HCT116 (cell line): ENCODE measurements at regions not wholly inside any gene's neighbourhood (a gene's known extent, or its start where the extent isn't known, plus 50 kb on each side); places are given as distances from the start of the nearest gene placed in this dataset.

Source experiments
- ATAC-seq: fragments of 200-7000 bp; cut with Tn5 transposase; 2 replicates; pipeline ENCODE4 v1.9.1; 2020; ENCODE audit warnings: mild to moderate bottlenecking, moderate library complexity
- BruUV-seq: library from RNA; stranded (reverse); fragments of 400-500 nt; replicated peaks from 2 replicates; lab custom pipeline; 2021; lab: Mats Ljungman, UMichigan
- CTCF ChIA-PET: fragments of 300-600 bp; sonication (Branson Sonifier 250); formaldehyde crosslinking; loops from one replicate; lab custom pipeline; 2021; ENCODE audit warnings: antibody characterized with exemption; lab: Charles Lee
- POLR2A ChIA-PET: fragments of 300-600, 350-600 bp; sonication (Branson Sonifier 250); formaldehyde crosslinking; loops from one replicate; lab custom pipeline; 2021; ENCODE audit warnings: antibody characterized with exemption; lab: Charles Lee
- RAD21 ChIA-PET, 2 experiments: fragments of 300-600 bp; sonication (Branson Sonifier 250); formaldehyde crosslinking; loops; one replicate each; lab custom pipeline; 2023; ENCODE audit warnings: low total read pairs in 2 of 2; ENCODE audit not compliant: uncharacterized antibody in 2 of 2, unreplicated experiment in 2 of 2, low non-redundant PET in 1 of 2; lab: Charles Lee
- DNase-seq: peaks from one replicate; pipeline ENCODE4 v3.0.0-alpha.2; 2010; ENCODE audit warnings: low read depth, low spot score
- H2AFZ ChIP-seq: fragments of 200-600 bp; shearing (Covaris generic), sonication (generic); 2 replicates; pipeline ENCODE4 v1.6.1; 2017; ENCODE audit warnings: low read depth, mixed run types, mixed read lengths, antibody characterized with exemption, low read length; ENCODE audit not compliant: poor library complexity, severe bottlenecking
- H3K27ac ChIP-seq: 2 replicates; pipeline ENCODE4 v1.5.1; 2012; ENCODE audit warnings: low read depth, low read length
- H3K27me3 ChIP-seq: fragments of 200-600 bp; sonication (generic); 2 replicates; pipeline ENCODE4 v1.6.1; 2016; ENCODE audit warnings: mixed run types, low read length, mixed read lengths; ENCODE audit not compliant: insufficient read depth
- H3K36me3 ChIP-seq, 2 experiments: fragments of 200-500 bp in 1 of 2; fragments of 200-600 bp in 1 of 2; sonication (Bioruptor generic) in 1 of 2; sonication (generic) in 1 of 2; 2 replicates each; pipeline versions ENCODE4 v1.5.1 to v1.6.1; 2014 to 2016; ENCODE audit warnings: low read length in 2 of 2, inconsistent platforms in 1 of 2, mixed read lengths in 1 of 2, mixed run types in 1 of 2; ENCODE audit not compliant: insufficient read depth in 2 of 2, control insufficient read depth in 1 of 2
- H3K4me1 ChIP-seq, 2 experiments: fragments of 200-600 bp in 1 of 2; sonication (generic) in 1 of 2; 2 replicates each; pipeline versions ENCODE4 v1.5.1 to v1.6.1; 2012 to 2017; ENCODE audit warnings: low read length in 2 of 2, inconsistent platforms in 1 of 2, mild to moderate bottlenecking in 1 of 2, mixed read lengths in 1 of 2, mixed run types in 1 of 2, moderate library complexity in 1 of 2; ENCODE audit not compliant: insufficient read depth in 2 of 2, control insufficient read depth in 1 of 2
- H3K4me2 ChIP-seq: fragments of 200-600 bp; sonication (generic); 2 replicates; pipeline ENCODE4 v1.6.1; 2017; ENCODE audit warnings: mixed run types, low read length, mixed read lengths
- H3K4me3 ChIP-seq, 2 experiments: fragments of 200-600 bp in 1 of 2; sonication (generic) in 1 of 2; replicated peaks in 1 of 2; 2 replicates each; pipeline ENCODE4 v1.5.1; 2011 to 2016; ENCODE audit warnings: low read length in 2 of 2, control low read depth in 1 of 2, low read depth in 1 of 2, mild to moderate bottlenecking in 1 of 2, mixed read lengths in 1 of 2, mixed run types in 1 of 2
- H3K79me2 ChIP-seq: fragments of 200-600 bp; sonication (generic); 2 replicates; pipeline ENCODE4 v1.6.1; 2017; ENCODE audit warnings: mild to moderate bottlenecking, mixed run types, low read length, moderate library complexity, mixed read lengths; ENCODE audit not compliant: insufficient read depth
- H3K9ac ChIP-seq: fragments of 200-600 bp; sonication (generic); 2 replicates; pipeline ENCODE4 v1.6.1; 2016; ENCODE audit warnings: low read length, mixed read lengths
- H3K9me2 ChIP-seq: fragments of 200-600 bp; sonication (generic), shearing (Covaris generic); 2 replicates; pipeline ENCODE4 v1.6.1; 2017; ENCODE audit warnings: mixed run types, mild to moderate bottlenecking, moderate library complexity; ENCODE audit not compliant: insufficient read depth
- H3K9me3 ChIP-seq, 2 experiments: fragments of 200-500 bp in 1 of 2; fragments of 200-600 bp in 1 of 2; sonication (Bioruptor generic) in 1 of 2; sonication (generic) in 1 of 2; 2 replicates each; pipeline ENCODE4 v1.6.1; 2014 to 2017; ENCODE audit warnings: low read length in 2 of 2, mixed read lengths in 2 of 2, inconsistent platforms in 1 of 2, low read depth in 1 of 2, mild to moderate bottlenecking in 1 of 2, mixed run types in 1 of 2, moderate library complexity in 1 of 2; ENCODE audit not compliant: control insufficient read depth in 1 of 2, insufficient read depth in 1 of 2
- H4K20me1 ChIP-seq: fragments of 200-600 bp; sonication (generic), shearing (Covaris generic); 2 replicates; pipeline ENCODE4 v1.6.1; 2017; ENCODE audit warnings: mixed run types, mild to moderate bottlenecking, moderate library complexity; ENCODE audit not compliant: insufficient read depth
- CTCF ChIP-seq, 3 experiments: fragments of 200-600 bp in 1 of 3; sonication (generic) in 1 of 3; IDR thresholded peaks in 2 of 3; conservative IDR thresholded peaks in 1 of 3; 2 replicates each; pipeline ENCODE4 v1.5.1; 2012 to 2017; ENCODE audit warnings: low read depth in 2 of 3, low read length in 2 of 3, antibody characterized with exemption in 1 of 3, borderline replicate concordance in 1 of 3, control low read depth in 1 of 3, mild to moderate bottlenecking in 1 of 3, mixed read lengths in 1 of 3, mixed run types in 1 of 3, moderate library complexity in 1 of 3; ENCODE audit not compliant: insufficient read depth in 1 of 3
- JUND ChIP-seq: IDR thresholded peaks from 2 replicates; pipeline ENCODE4 v1.6.1; 2012
- RAD21 ChIP-seq: IDR thresholded peaks from 2 replicates; pipeline ENCODE4 v1.6.1; 2012; ENCODE audit warnings: low read depth, mild to moderate bottlenecking
- SP1 ChIP-seq: IDR thresholded peaks from 2 replicates; pipeline ENCODE4 v1.6.1; 2012; ENCODE audit warnings: low read depth
- TCF7L2 ChIP-seq: IDR thresholded peaks from 2 replicates; pipeline ENCODE4 v1.7.0; 2011; ENCODE audit warnings: borderline replicate concordance, inconsistent platforms; ENCODE audit not compliant: insufficient read depth, insufficient read length; ENCODE audit errors: extremely low read depth
- ZNF274 ChIP-seq: fragments of 200-500 bp; sonication (Bioruptor generic); IDR thresholded peaks from 2 replicates; pipeline ENCODE4 v1.6.1; 2014; ENCODE audit warnings: mild to moderate bottlenecking, low read depth, low read length, inconsistent platforms
- intact Hi-C: fragments of 100-400 bp; cut with micrococcal nuclease; formaldehyde crosslinking; loops from 2 replicates; pipeline ENCODE4 v1.10.0; 2022

- intact Hi-C loops: no loop called here
- TF ChIP-seq TCF7L2 (no peak), CTCF (IDR thresholded peaks at IDR 0.05 in 2 of 3, conservative IDR thresholded peaks at IDR 0.05 in 1 of 3; ENCODE audit: borderline replicate concordance in 1 of 3, insufficient read depth in 1 of 3, low read depth in 2 of 3, low read length in 2 of 3) (no peak), ZNF274 (no peak), JUND (no peak)
- Histone ChIP-seq H3K9me3 (no peaks in the 10 kb centered on the region), H3K27me3 (peaks cover 22% of the 10 kb centered on the region), H3K4me1 (no peaks in the 10 kb centered on the region), H3K4me3 (no peak overlapping the region), H3K27ac (no peak overlapping the region), H2AFZ (no peak overlapping the region), H3K9ac (no peak overlapping the region), H3K4me2 (no peak overlapping the region), H4K20me1 (no peaks in the 10 kb centered on the region), H3K79me2 (no peaks in the 10 kb centered on the region), H3K36me3 (no peaks in the 10 kb centered on the region), H3K9me2 (no peaks in the 10 kb centered on the region)
- ChIA-PET POLR2A (no interaction called here), CTCF (interaction anchor here (0.8 to 1.6 kb wide), 2 partner anchors 13 to 407 kb away, joined by 3 to 7 read pairs; no protein-coding TSS in a partner anchor), RAD21 (no interaction called here)
- no TSS peak for BruUV-seq
- ATAC-seq: no peak
- no peak for DNase-seq
Measured at GRCh38 chr17:77606146-77606864, 352.2 kb upstream of the TNRC6C start.

- Histone ChIP-seq H3K9me2 (no peaks in the 10 kb centered on the region), H3K4me3 (no peak overlapping the region), H3K27ac (no peak overlapping the region), H3K36me3 (no peaks in the 10 kb centered on the region), H3K79me2 (no peaks in the 10 kb centered on the region), H3K27me3 (peaks cover 27% of the 10 kb centered on the region)
- intact Hi-C loops: no loop called here
- DNase-seq: no peak
- no TSS peak for BruUV-seq
- TF ChIP-seq RAD21: peak; percentile 47
- TF ChIP-seq SP1: no peak
- TF ChIP-seq CTCF (IDR thresholded peaks at IDR 0.05 in 2 of 3, conservative IDR thresholded peaks at IDR 0.05 in 1 of 3; ENCODE audit: borderline replicate concordance in 1 of 3, insufficient read depth in 1 of 3, low read depth in 2 of 3, low read length in 2 of 3): peak; percentile 27 to 69 (median 51); a peak in 5 of 6 replicates
- TF ChIP-seq, all 23 proteins: peak for 2
- H3K9ac ChIP-seq: no peak overlapping the region
- H3K9me3 ChIP-seq: no peaks in the 10 kb centered on the region
- ChIA-PET RAD21 (no interaction called here), CTCF (interaction anchor here (0.8 to 1.6 kb wide), 2 partner anchors 13 to 406 kb away, joined by 3 to 7 read pairs; no protein-coding TSS in a partner anchor), POLR2A (no interaction called here)
- H2AFZ ChIP-seq: no peak overlapping the region
- no peaks in the 10 kb centered on the region for H3K4me1 ChIP-seq
- no peak overlapping the region for H3K4me2 ChIP-seq
- H4K20me1 ChIP-seq: no peaks in the 10 kb centered on the region
- ATAC-seq: peak; percentile 65; the same call in 1 of the 2 replicates
Measured at GRCh38 chr17:77606865-77607210, 351.7 kb upstream of the TNRC6C start.
